HUES6 (cell line): ENCODE measurements at regions not wholly inside any gene's neighbourhood (a gene's known extent, or its start where the extent isn't known, plus 50 kb on each side); places are given as distances from the start of the nearest gene placed in this dataset.
"Not testable (repeated sequence)": the region's sequence is repeated elsewhere in the genome, so short reads cannot be mapped to it uniquely, and the experiment has no call there.

Experiments
- H3K27ac ChIP-seq: 2 replicates; pipeline ENCODE4 v1.7.0; 2013; ENCODE audit warnings: low read depth, mild to moderate bottlenecking, low read length, inconsistent platforms
- H3K27me3 ChIP-seq: 2 replicates; pipeline ENCODE4 v1.6.1; 2013; ENCODE audit warnings: low read length; ENCODE audit not compliant: control insufficient read depth, insufficient read depth
- H3K36me3 ChIP-seq: 2 replicates; pipeline ENCODE4 v1.6.1; 2013; ENCODE audit warnings: low read length; ENCODE audit not compliant: control insufficient read depth, insufficient read depth
- H3K4me1 ChIP-seq: 2 replicates; pipeline ENCODE4 v1.6.1; 2013; ENCODE audit warnings: low read length; ENCODE audit not compliant: control insufficient read depth, insufficient read depth
- H3K4me3 ChIP-seq: 2 replicates; pipeline ENCODE4 v1.5.1; 2013; ENCODE audit warnings: low read depth, low read length
- H3K9ac ChIP-seq: one replicate; pipeline ENCODE4 v1.6.1; 2013; ENCODE audit warnings: mild to moderate bottlenecking, low read length
- H3K9me3 ChIP-seq: 2 replicates; pipeline ENCODE4 v1.6.1; 2013; ENCODE audit warnings: low read depth, low read length; ENCODE audit not compliant: control insufficient read depth, insufficient read depth

DNA sequence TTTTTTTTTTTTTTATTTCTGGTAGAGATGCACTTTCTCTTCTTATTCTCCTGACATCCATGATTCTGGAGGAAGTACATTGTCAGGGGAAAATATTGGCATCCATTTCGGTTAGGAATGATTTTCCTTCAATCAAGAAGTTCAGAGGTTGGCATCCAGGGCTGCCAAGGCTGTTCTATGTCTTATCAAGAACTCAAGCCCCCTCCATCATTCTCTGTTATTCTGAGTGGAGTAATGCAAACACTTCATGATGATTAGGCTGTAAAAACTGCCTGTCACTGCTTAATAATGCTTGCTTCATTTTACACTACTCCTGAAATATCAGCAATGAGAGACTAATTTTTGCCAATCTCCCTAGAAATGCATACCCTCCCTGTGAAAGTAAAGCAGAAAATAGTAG, 417.1 kb upstream of the NFIA start:
- no peaks in the 10 kb centered on the region for H3K36me3 ChIP-seq
- H3K4me1 ChIP-seq: no peaks in the 10 kb centered on the region
- no peaks in the 10 kb centered on the region for H3K27me3 ChIP-seq
- H3K4me3 ChIP-seq: no peak overlapping the region
- H3K9me3 ChIP-seq: no peaks in the 10 kb centered on the region
- H3K27ac ChIP-seq: no peak overlapping the region
- no peak overlapping the region for H3K9ac ChIP-seq

DNA sequence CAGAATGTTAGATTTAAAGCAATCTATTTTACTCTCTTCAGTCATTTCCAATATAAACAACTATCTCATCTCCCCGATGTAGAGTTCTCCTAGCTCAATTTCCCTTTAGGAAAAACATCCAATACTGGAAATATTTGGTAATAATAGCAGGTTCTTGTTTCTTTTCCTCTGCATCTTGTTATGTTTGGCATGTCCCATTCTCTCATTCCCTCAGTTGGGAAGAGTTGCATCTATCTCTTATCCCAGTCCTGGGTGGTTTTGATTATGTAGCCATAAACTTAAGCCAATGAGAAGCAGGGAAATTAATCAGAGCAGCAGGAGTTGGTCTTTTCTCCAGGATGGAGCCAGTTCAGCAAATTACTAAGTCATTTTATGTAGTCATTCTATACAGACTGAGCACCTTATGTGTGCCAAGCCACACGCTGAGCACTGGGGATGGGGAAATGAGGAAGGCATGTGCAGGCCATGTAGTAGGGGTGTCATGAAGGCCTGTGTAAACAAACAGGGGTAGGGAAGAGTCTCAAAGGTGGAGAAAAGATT, 418.2 kb upstream of the NFIA start:
- Histone ChIP-seq H3K9me3 (no peaks in the 10 kb centered on the region), H3K36me3 (no peaks in the 10 kb centered on the region), H3K4me3 (no peak overlapping the region), H3K27me3 (no peaks in the 10 kb centered on the region), H3K27ac (no peak overlapping the region), H3K9ac (no peak overlapping the region), H3K4me1 (no peaks in the 10 kb centered on the region)

DNA sequence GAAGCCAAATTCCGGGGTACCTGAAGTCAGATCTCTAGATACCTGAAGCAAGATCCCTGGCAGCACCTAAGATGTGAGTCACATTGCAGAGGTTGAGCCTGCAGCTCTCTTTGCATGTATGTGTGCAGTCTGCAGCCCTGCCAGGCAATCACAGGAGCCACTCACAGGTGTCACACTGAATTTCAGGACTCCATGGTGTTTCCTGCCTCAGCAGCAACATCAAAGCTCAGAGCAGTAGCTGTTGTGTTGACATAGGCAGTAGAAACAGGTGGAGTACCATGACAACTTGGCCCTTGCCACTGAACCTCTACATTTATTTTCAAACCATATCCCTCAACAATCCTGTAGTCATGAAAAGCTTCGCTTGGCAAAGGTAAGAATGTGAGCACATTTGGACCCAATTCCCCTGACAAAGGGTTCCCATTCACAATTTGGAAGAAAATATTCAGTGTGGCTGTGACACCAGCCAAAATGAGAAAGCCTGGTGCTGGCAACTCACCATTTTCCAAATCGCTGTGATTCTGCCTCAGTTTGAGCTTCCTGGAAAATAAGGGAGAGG, 419.8 kb upstream of the NFIA start:
- H3K9me3 ChIP-seq: no peaks in the 10 kb centered on the region
- H3K36me3 ChIP-seq: no peaks in the 10 kb centered on the region
- no peak overlapping the region for H3K4me3 ChIP-seq
- no peaks in the 10 kb centered on the region for H3K4me1 ChIP-seq
- H3K27ac ChIP-seq: no peak overlapping the region
- H3K9ac ChIP-seq: no peak overlapping the region
- H3K27me3 ChIP-seq: no peaks in the 10 kb centered on the region

DNA sequence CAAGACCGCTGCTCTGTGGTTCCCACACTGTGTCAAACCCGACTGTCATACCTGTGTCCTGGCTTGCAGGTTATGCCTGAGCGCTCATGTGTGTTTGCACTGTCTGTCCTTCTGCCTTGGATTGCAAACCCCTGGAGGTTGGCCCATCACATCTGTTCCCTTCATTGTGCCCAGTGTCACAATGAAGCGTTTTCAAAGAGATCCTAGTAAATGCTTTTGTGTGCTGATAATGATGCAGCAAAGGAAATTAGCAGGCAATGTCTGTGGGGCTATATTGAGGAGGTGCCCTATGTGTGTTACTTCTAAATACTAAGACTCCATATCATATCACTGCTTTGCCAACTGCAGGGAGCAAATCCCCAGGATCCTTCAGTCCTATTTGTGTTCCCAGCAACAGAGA, 424.4 kb upstream of the NFIA start:
- H3K36me3 ChIP-seq: no peaks in the 10 kb centered on the region

DNA sequence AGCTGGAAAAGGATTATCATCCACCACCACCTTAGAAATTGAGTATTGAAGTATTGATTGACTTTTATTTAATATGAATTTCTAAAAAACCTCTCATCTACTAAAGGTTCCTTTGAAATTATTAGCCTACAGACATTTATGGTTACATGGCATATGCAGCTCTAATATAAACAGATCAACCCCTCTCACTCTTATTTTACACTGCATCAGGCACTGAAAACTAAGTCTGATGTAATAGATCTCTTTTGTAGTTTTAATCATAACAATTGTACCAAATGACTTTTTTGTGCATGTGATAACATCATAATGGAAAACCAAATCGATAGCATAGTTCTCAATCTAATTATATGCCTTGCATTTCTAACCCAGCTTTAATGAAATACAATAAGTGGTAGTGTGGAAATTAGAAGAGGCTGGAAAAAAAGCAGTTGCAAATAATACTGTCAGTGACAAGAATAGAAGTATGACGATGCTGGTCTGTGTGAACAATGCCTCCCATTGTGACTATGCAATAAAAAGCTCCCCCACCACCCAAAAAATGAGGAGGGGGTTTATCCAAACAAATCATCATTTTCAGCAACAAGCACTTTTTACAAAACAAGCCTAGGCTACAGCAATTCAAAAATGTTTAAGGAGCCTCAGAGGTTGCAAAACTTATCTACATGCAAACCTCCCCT, 426.5 kb upstream of the NFIA start:
- H3K9ac ChIP-seq: no peak overlapping the region
- H3K27ac ChIP-seq: no peak overlapping the region
- H3K4me1 ChIP-seq: no peaks in the 10 kb centered on the region
- peaks cover 5% of the 10 kb centered on the region; the same call in 1 of the 2 replicates for H3K9me3 ChIP-seq
- H3K36me3 ChIP-seq: no peaks in the 10 kb centered on the region
- no peaks in the 10 kb centered on the region for H3K27me3 ChIP-seq
- H3K4me3 ChIP-seq: no peak overlapping the region

More for the DNA sequence above, 424.4 kb upstream of the NFIA start:
- Histone ChIP-seq H3K4me1 (no peaks in the 10 kb centered on the region), H3K9ac (no peak overlapping the region), H3K27ac (no peak overlapping the region), H3K4me3 (no peak overlapping the region), H3K9me3 (peaks cover 3% of the 10 kb centered on the region; the same call in 1 of the 2 replicates), H3K27me3 (no peaks in the 10 kb centered on the region)

DNA sequence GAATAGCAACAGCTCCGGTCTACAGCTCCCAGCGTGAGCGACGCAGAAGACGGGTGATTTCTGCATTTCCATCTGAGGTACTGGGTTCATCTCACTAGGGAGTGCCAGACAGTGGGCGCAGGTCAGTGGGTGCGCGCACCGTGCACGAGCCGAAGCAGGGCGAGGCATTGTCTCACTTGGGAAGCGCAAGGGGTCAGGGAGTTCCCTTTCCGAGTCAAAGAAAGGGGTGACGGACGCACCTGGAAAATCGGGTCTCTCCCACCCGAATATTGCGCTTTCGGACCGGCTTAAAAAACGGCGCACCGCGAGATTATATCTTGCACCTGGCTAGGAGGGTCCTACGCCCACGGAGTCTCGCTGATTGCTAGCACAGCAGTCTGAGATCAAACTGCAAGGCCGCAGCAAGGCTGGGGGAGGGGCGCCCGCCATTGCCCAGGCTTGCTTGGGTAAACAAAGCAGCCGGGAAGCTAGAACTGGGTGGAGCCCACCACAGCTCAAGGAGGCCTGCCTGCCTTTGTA, 442.3 kb upstream of the NFIA start:
- not testable (repeated sequence) for H3K4me1 ChIP-seq, H3K9me3 ChIP-seq, H3K27me3 ChIP-seq, H3K36me3 ChIP-seq, H3K27ac ChIP-seq
- Histone ChIP-seq H3K9ac (peak overlapping the region; percentile 62), H3K4me3 (peak overlapping the region; percentile 49)

DNA sequence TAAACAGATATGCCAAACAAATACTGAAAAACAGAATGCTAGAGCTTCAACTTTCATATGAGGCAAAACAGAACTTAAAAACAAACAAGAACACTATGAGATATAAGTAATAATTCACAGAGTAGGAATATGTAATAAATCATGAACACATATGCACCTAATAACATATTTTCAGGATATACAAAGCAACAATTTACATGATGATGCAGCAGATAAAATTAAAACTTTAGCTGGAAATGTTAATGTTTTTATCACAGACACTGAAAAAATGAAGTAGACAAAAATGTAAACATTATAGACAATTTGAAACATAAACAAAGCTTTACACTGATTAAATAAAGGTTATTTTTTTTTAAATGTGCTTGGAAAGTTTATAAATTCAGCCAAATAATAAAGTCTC, 443.1 kb upstream of the NFIA start:
- Histone ChIP-seq H3K36me3 (no peaks in the 10 kb centered on the region), H3K4me3 (peak overlapping the region; percentile 21; the same call in 1 of the 2 replicates), H3K27me3 (no peaks in the 10 kb centered on the region), H3K27ac (no peak overlapping the region), H3K4me1 (no peaks in the 10 kb centered on the region), H3K9ac (no peak overlapping the region), H3K9me3 (no peaks in the 10 kb centered on the region)

DNA sequence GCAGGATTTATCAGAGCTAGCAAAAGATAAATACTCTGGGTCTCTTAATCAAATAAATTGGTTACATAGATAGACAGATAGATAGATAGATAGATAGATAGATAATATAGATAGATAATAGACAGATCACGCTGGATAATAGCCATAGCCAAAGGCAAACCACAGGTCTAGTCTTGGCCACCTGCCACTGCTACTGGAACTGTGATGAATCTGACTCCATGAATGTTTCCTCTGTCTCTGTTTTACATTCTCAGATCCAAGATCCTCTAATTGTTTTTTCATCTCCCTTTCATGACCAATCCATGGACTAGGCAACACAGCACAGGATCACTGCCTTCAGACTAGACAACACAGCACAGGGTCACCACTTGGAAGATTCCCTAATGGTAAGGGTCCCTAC, 444.7 kb upstream of the NFIA start:
- Histone ChIP-seq H3K4me1 (no peaks in the 10 kb centered on the region), H3K36me3 (no peaks in the 10 kb centered on the region), H3K4me3 (no peak overlapping the region), H3K9ac (no peak overlapping the region), H3K9me3 (no peaks in the 10 kb centered on the region), H3K27ac (no peak overlapping the region), H3K27me3 (no peaks in the 10 kb centered on the region)

DNA sequence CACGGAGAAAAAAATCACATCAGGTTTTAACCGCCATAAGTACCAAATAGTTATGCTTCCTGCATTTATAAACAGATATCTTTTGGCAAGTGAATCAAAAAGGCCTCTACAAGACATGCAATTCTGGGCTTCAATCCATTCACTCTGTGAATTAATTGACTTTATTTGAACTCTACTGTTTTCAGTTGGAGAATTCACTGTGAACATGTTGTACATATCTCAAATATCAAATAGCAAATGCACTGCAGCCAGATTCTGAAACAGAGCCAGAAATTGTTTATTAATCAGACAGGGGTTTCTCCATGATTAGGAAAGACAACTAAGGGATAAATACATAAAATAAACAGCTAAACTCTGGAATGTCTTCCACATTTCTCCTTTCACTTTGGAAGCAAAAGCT, 445.4 kb upstream of the NFIA start:
- Histone ChIP-seq H3K4me1 (no peaks in the 10 kb centered on the region), H3K27ac (no peak overlapping the region), H3K27me3 (no peaks in the 10 kb centered on the region)

DNA sequence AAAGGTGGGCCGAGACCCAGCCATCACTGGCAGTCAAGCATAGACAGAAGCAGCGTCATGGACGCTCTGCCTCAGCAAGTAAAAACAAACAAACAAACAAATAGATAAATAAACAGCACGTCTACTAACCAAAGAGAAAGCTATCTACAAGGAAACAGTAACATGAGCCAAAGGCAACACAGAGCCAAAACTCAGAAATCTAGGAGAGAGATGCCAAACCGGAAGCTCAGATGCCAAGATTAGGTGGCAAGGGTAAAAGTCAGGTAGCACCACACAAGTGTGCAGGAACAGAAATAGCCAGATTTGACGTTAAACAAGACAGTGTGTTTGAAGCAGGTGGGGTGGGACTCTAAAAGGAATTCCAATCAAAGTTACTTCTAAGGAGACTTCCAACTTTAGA, 448.3 kb upstream of the NFIA start:
- H3K9me3 ChIP-seq: no peaks in the 10 kb centered on the region
- no peaks in the 10 kb centered on the region for H3K4me1 ChIP-seq
- H3K4me3 ChIP-seq: no peak overlapping the region
- H3K27ac ChIP-seq: no peak overlapping the region
- H3K36me3 ChIP-seq: no peaks in the 10 kb centered on the region
- no peak overlapping the region for H3K9ac ChIP-seq
- H3K27me3 ChIP-seq: no peaks in the 10 kb centered on the region

More for the DNA sequence above, 445.4 kb upstream of the NFIA start:
- no peaks in the 10 kb centered on the region for H3K9me3 ChIP-seq
- no peak overlapping the region for H3K4me3 ChIP-seq
- H3K36me3 ChIP-seq: no peaks in the 10 kb centered on the region
- H3K9ac ChIP-seq: no peak overlapping the region

DNA sequence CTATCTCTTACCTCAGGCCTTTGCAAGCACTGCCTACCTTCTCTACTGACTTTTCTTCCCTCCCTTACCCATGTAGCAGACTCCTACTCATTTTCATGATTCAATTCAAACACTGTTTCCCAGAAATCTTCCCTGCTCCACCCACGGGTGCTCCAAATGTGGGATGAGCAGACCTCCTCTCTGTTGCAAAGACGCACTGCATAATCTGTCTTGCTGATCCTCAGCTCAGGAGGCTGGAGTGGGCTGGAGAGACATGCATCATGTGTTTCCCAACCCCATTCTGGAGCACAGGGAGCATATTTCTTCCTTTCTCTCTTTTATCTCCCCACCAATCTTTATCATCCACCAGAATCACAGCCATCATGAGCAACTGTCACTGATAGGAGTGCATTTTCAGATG, 459.9 kb upstream of the NFIA start:
- no peaks in the 10 kb centered on the region for H3K4me1 ChIP-seq
- no peaks in the 10 kb centered on the region for H3K36me3 ChIP-seq
- H3K9ac ChIP-seq: no peak overlapping the region
- H3K27ac ChIP-seq: no peak overlapping the region
- no peaks in the 10 kb centered on the region for H3K27me3 ChIP-seq
- H3K4me3 ChIP-seq: no peak overlapping the region
- no peaks in the 10 kb centered on the region for H3K9me3 ChIP-seq
